IMR-90 (cell line): ENCODE measurements at regions not wholly inside any gene's neighbourhood (a gene's known extent, or its start where the extent isn't known, plus 50 kb on each side); places are given as distances from the start of the nearest gene placed in this dataset.

Experiments used
- ATAC-seq: fragments of 200-7000 bp; cut with Tn5 transposase; 2 replicates; pipeline ENCODE4 v1.9.1; 2020; ENCODE audit warnings: low read depth, mild to moderate bottlenecking, moderate library complexity
- BruUV-seq: library from RNA; stranded (reverse); fragments of 400-500 nt; replicated peaks from 2 replicates; lab custom pipeline; 2021; lab: Mats Ljungman, UMichigan
- CTCF ChIA-PET: fragments of 300-600 bp; formaldehyde crosslinking; extraction: SDS; loops from one replicate; lab custom pipeline; 2021; ENCODE audit warnings: antibody characterized with exemption; lab: Yijun Ruan, JAX
- POLR2A ChIA-PET: fragments of 300-600 bp; sonication (Branson Sonifier 250); formaldehyde crosslinking; loops from one replicate; lab custom pipeline; 2022; ENCODE audit warnings: antibody characterized with exemption; ENCODE audit not compliant: unreplicated experiment; lab: Charles Lee
- DNase-seq: peaks from one replicate; pipeline ENCODE4 v3.0.0; 2013
- H2AFZ ChIP-seq: replicated peaks from 2 replicates; pipeline ENCODE3; 2013; ENCODE audit warnings: low read length, mild to moderate bottlenecking; ENCODE audit not compliant: poor library complexity
- H2AK5ac ChIP-seq: 2 replicates; pipeline ENCODE4 v1.6.1; 2013; ENCODE audit warnings: low read depth, low read length, inconsistent platforms
- H2AK9ac ChIP-seq: replicated peaks from 2 replicates; pipeline ENCODE3; 2013; ENCODE audit warnings: mild to moderate bottlenecking, low read depth, low read length, moderate library complexity; ENCODE audit not compliant: poor library complexity
- H2BK120ac ChIP-seq: 2 replicates; pipeline ENCODE4 v1.6.1; 2013; ENCODE audit warnings: low read depth, low read length, inconsistent platforms
- H2BK15ac ChIP-seq: 3 replicates; pipeline ENCODE4 v1.6.1; 2013; ENCODE audit warnings: low read depth, low read length, inconsistent platforms
- H2BK20ac ChIP-seq: 2 replicates; pipeline ENCODE4 v1.6.1; 2013; ENCODE audit warnings: low read depth, mild to moderate bottlenecking, inconsistent platforms, low read length, moderate library complexity
- H2BK5ac ChIP-seq: 2 replicates; pipeline ENCODE4 v1.6.1; 2013; ENCODE audit warnings: mild to moderate bottlenecking, low read depth, low read length, inconsistent platforms; ENCODE audit not compliant: poor library complexity, severe bottlenecking
- H3K14ac ChIP-seq: replicated peaks from 2 replicates; pipeline ENCODE4 v1.6.1; 2013; ENCODE audit warnings: low read depth, low read length, inconsistent platforms
- H3K18ac ChIP-seq: 2 replicates; pipeline ENCODE4 v1.6.1; 2013; ENCODE audit warnings: low read depth, low read length, control low read depth
- H3K23ac ChIP-seq: 2 replicates; pipeline ENCODE4 v1.6.1; 2013; ENCODE audit warnings: low read depth, low read length, inconsistent platforms
- H3K27ac ChIP-seq: 2 replicates; pipeline ENCODE4 v1.5.1; 2013; ENCODE audit warnings: mild to moderate bottlenecking, control low read depth, low read length; ENCODE audit not compliant: insufficient read depth
- H3K27me3 ChIP-seq: 2 replicates; pipeline ENCODE4 v1.6.1; 2013; ENCODE audit warnings: low read length; ENCODE audit not compliant: control insufficient read depth, insufficient read depth
- H3K36me3 ChIP-seq: 2 replicates; pipeline ENCODE4 v1.6.1; 2013; ENCODE audit warnings: low read length, mixed read lengths; ENCODE audit not compliant: control insufficient read depth, insufficient read depth
- H3K4ac ChIP-seq: 2 replicates; pipeline ENCODE4 v1.6.1; 2013; ENCODE audit warnings: low read depth, low read length, inconsistent platforms
- H3K4me1 ChIP-seq: 2 replicates; pipeline ENCODE4 v1.6.1; 2013; ENCODE audit warnings: low read length, mixed read lengths; ENCODE audit not compliant: control insufficient read depth, insufficient read depth
- H3K4me2 ChIP-seq: 2 replicates; pipeline ENCODE4 v1.6.1; 2013; ENCODE audit warnings: low read depth, mild to moderate bottlenecking, control low read depth, low read length, moderate library complexity
- H3K4me3 ChIP-seq: 2 replicates; pipeline ENCODE4 v1.5.1; 2013; ENCODE audit warnings: low read depth, mild to moderate bottlenecking, control low read depth, low read length, moderate library complexity; ENCODE audit not compliant: insufficient read depth
- H3K56ac ChIP-seq: 2 replicates; pipeline ENCODE4 v1.6.1; 2013; ENCODE audit warnings: low read length, inconsistent platforms; ENCODE audit not compliant: insufficient read depth; ENCODE audit errors: extremely low read depth
- H3K79me1 ChIP-seq, 2 experiments: 2 replicates each; pipeline ENCODE4 v1.6.1; 2013; ENCODE audit warnings: low read length in 2 of 2, inconsistent platforms in 1 of 2, low read depth in 1 of 2
- H3K9ac ChIP-seq: 2 replicates; pipeline ENCODE4 v1.6.1; 2013; ENCODE audit warnings: low read depth, low read length, control low read depth
- H3K9me1 ChIP-seq: 2 replicates; pipeline ENCODE4 v1.6.1; 2013; ENCODE audit warnings: low read length, inconsistent platforms; ENCODE audit not compliant: insufficient read depth
- H3K9me3 ChIP-seq: 2 replicates; pipeline ENCODE4 v1.6.1; 2013; ENCODE audit warnings: low read length; ENCODE audit not compliant: control insufficient read depth, insufficient read depth
- H4K20me1 ChIP-seq: 2 replicates; pipeline ENCODE4 v1.6.1; 2013; ENCODE audit warnings: low read length, inconsistent platforms; ENCODE audit not compliant: insufficient read depth
- H4K5ac ChIP-seq: 2 replicates; pipeline ENCODE4 v1.6.1; 2013; ENCODE audit warnings: mild to moderate bottlenecking, low read depth, low read length, control low read depth
- H4K8ac ChIP-seq, 2 experiments: 2 replicates each; pipeline ENCODE4 v1.6.1; 2013; ENCODE audit warnings: low read depth in 2 of 2, low read length in 2 of 2, control low read depth in 1 of 2, inconsistent platforms in 1 of 2
- H4K91ac ChIP-seq: 2 replicates; pipeline ENCODE4 v1.6.1; 2013; ENCODE audit warnings: low read depth, low read length, inconsistent platforms; ENCODE audit not compliant: insufficient read depth
- BHLHE40 ChIP-seq: fragments of 150-350 bp; IDR thresholded peaks from 2 replicates; pipeline ENCODE4 v1.6.1; 2016; ENCODE audit warnings: mild to moderate bottlenecking, low read depth, low read length
- CEBPB ChIP-seq: IDR thresholded peaks from 2 replicates; pipeline ENCODE4 v1.6.1; 2012; ENCODE audit warnings: low read depth, low read length, improper control_type of control experiment
- MAFK ChIP-seq: IDR thresholded peaks from 2 replicates; pipeline ENCODE4 v1.6.1; 2012; ENCODE audit warnings: low read depth, low read length, improper control_type of control experiment
- MAZ ChIP-seq: IDR thresholded peaks from 2 replicates; pipeline ENCODE4 v1.6.1; 2012; ENCODE audit warnings: low read depth, mild to moderate bottlenecking, low read length, improper control_type of control experiment, moderate library complexity, borderline replicate concordance
- MXI1 ChIP-seq: IDR thresholded peaks from 2 replicates; pipeline ENCODE4 v1.6.1; 2012; ENCODE audit warnings: low read depth, mild to moderate bottlenecking, low read length, moderate library complexity, borderline replicate concordance
- NFE2L2 ChIP-seq: fragments of 150-350 bp; IDR thresholded peaks from 2 replicates; pipeline ENCODE4 v1.6.1; 2016; ENCODE audit warnings: low read depth, mild to moderate bottlenecking, low read length
- RAD21 ChIP-seq: IDR thresholded peaks from 2 replicates; pipeline ENCODE4 v1.6.1; 2012; ENCODE audit warnings: low read length, improper control_type of control experiment
- SMC3 ChIP-seq: fragments of 150-350 bp; IDR thresholded peaks from 2 replicates; pipeline ENCODE4 v1.6.1; 2016; ENCODE audit warnings: low read depth, mild to moderate bottlenecking, antibody characterized with exemption, low read length, moderate library complexity
- WGBS, 2 experiments: methylation state at CpG; one replicate each; pipeline versions ENCODE4 v1.1.5 to v1.1.7; 2013; ENCODE audit warnings: missing lambda C conversion rate in 2 of 2; ENCODE audit not compliant: insufficient read length in 1 of 2; ENCODE audit errors: extremely low coverage in 2 of 2; 5-methylcytosine and 5-hydroxymethylcytosine counted together
- dilution Hi-C: fragments of 300-500 bp; cut with HindIII; formaldehyde crosslinking; loops from one replicate; pipeline ENCODE4 v1.14.3; 2018; ENCODE audit warnings: low sequenced_read_pairs; ENCODE audit not compliant: unreplicated experiment
- in situ Hi-C: fragments of 300-500 bp; cut with MboI; formaldehyde crosslinking; loops from 3 replicates; pipeline ENCODE4 v1.14.3; 2019; ENCODE audit warnings: low sequenced_read_pairs, inconsistent platforms, mixed read lengths
- intact Hi-C: fragments of 100-400 bp; cut with micrococcal nuclease; formaldehyde crosslinking; loops from 2 replicates; pipeline ENCODE4 v1.10.0; 2022
- TF ChIP-seq, protein P1 (sequence below): fragments of 150-350 bp; IDR thresholded peaks from 2 replicates; pipeline ENCODE4 v1.6.1; 2016; ENCODE audit warnings: low read depth, mild to moderate bottlenecking, low read length, moderate library complexity, borderline replicate concordance
- TF ChIP-seq, protein P2 (sequence below): fragments of 150-350 bp; IDR thresholded peaks from 2 replicates; pipeline ENCODE4 v1.6.1; 2017; ENCODE audit warnings: mild to moderate bottlenecking, antibody characterized with exemption, low read length, low read depth
- TF ChIP-seq, protein P3 (sequence below): conservative IDR thresholded peaks from 2 replicates; pipeline ENCODE4 v1.5.1; 2012; ENCODE audit warnings: mild to moderate bottlenecking, low read depth, low read length, improper control_type of control experiment

DNA sequence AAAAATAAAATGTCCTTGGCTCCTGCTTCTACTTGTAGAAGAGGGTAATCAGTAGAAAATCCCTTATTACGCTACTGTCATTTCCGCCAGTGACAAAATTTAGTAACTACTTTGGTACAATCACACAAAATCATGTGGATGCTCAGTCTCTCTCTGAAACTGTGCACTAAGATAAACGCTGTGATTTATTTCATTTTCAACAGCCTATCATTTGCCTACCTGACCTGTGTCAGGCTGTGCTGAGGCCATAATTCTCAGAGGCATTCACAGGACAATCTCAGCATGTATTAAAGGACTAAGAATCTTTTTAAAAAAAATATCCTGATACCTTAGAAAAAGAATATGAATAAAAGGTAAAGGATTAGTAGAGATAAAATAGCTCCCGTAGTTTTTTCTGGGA is 226.0 kb downstream of the RASSF9 start:
- no peak overlapping the region for H3K56ac ChIP-seq
- H3K79me1 ChIP-seq = no peaks in the 10 kb centered on the region
- H3K18ac ChIP-seq = no peak overlapping the region
- dilution Hi-C loops (no loop called here), intact Hi-C loops (no loop called here), in situ Hi-C loops (no loop called here)
- no peaks in the 10 kb centered on the region for H3K9me1 ChIP-seq
- H3K4me3 ChIP-seq = no peak overlapping the region
- H3K27ac ChIP-seq = no peak overlapping the region
- no TSS peak for BruUV-seq
- TF ChIP-seq CEBPB = no peak
- no peak for TF ChIP-seq NFE2L2
- no peak for TF ChIP-seq MAFK
- TF ChIP-seq RAD21 = no peak
- no peak for TF ChIP-seq MXI1
- TF ChIP-seq, protein P1, sequence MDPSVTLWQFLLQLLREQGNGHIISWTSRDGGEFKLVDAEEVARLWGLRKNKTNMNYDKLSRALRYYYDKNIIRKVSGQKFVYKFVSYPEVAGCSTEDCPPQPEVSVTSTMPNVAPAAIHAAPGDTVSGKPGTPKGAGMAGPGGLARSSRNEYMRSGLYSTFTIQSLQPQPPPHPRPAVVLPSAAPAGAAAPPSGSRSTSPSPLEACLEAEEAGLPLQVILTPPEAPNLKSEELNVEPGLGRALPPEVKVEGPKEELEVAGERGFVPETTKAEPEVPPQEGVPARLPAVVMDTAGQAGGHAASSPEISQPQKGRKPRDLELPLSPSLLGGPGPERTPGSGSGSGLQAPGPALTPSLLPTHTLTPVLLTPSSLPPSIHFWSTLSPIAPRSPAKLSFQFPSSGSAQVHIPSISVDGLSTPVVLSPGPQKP = no peak
- no peak for TF ChIP-seq MAZ
- TF ChIP-seq BHLHE40 = no peak
- TF ChIP-seq, protein P2, sequence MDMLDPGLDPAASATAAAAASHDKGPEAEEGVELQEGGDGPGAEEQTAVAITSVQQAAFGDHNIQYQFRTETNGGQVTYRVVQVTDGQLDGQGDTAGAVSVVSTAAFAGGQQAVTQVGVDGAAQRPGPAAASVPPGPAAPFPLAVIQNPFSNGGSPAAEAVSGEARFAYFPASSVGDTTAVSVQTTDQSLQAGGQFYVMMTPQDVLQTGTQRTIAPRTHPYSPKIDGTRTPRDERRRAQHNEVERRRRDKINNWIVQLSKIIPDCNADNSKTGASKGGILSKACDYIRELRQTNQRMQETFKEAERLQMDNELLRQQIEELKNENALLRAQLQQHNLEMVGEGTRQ = no peak
- TF ChIP-seq SMC3 = no peak
- TF ChIP-seq, protein P3, sequence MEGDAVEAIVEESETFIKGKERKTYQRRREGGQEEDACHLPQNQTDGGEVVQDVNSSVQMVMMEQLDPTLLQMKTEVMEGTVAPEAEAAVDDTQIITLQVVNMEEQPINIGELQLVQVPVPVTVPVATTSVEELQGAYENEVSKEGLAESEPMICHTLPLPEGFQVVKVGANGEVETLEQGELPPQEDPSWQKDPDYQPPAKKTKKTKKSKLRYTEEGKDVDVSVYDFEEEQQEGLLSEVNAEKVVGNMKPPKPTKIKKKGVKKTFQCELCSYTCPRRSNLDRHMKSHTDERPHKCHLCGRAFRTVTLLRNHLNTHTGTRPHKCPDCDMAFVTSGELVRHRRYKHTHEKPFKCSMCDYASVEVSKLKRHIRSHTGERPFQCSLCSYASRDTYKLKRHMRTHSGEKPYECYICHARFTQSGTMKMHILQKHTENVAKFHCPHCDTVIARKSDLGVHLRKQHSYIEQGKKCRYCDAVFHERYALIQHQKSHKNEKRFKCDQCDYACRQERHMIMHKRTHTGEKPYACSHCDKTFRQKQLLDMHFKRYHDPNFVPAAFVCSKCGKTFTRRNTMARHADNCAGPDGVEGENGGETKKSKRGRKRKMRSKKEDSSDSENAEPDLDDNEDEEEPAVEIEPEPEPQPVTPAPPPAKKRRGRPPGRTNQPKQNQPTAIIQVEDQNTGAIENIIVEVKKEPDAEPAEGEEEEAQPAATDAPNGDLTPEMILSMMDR = no peak
- H4K8ac ChIP-seq = no peak overlapping the region
- H2BK120ac ChIP-seq = no peak overlapping the region
- H4K20me1 ChIP-seq = no peaks in the 10 kb centered on the region
- WGBS, 2 experiments = no CpG with 5 or more reads among the region's 4 CpGs
- H2BK15ac ChIP-seq = no peak overlapping the region
- no peak overlapping the region for H2BK5ac ChIP-seq
- no peak overlapping the region for H4K5ac ChIP-seq
- ChIA-PET POLR2A (no interaction called here), CTCF (interaction anchor here (1.3 kb wide), 1 partner anchor 34 kb away, joined by 3 read pairs; no protein-coding TSS in a partner anchor)
- H4K91ac ChIP-seq = no peak overlapping the region
- no peaks in the 10 kb centered on the region for H3K9me3 ChIP-seq
- no peak overlapping the region for H2BK20ac ChIP-seq
- no peak overlapping the region for H3K4ac ChIP-seq
- no peak for DNase-seq
- no peak for ATAC-seq
- no peak overlapping the region for H3K14ac ChIP-seq
- H2AK9ac ChIP-seq = no peak overlapping the region
- H3K27me3 ChIP-seq = no peaks in the 10 kb centered on the region
- no peak overlapping the region for H2AK5ac ChIP-seq
- no peak overlapping the region for H3K23ac ChIP-seq
- no peak overlapping the region for H3K9ac ChIP-seq
- no peaks in the 10 kb centered on the region for H3K4me1 ChIP-seq
- no peak overlapping the region for H3K4me2 ChIP-seq
- H3K36me3 ChIP-seq = no peaks in the 10 kb centered on the region
- H2AFZ ChIP-seq = no peak overlapping the region
